Motor neuron (in vitro differentiated cells): ENCODE measurements at regions not wholly inside any gene's neighbourhood (a gene's known extent, or its start where the extent isn't known, plus 50 kb on each side); places are given as distances from the start of the nearest gene placed in this dataset.
"Not testable (repeated sequence)": the region's sequence is repeated elsewhere in the genome, so short reads cannot be mapped to it uniquely, and the experiment has no call there.

Experiments used
- ATAC-seq, 8 experiments: fragments of 200-7000 bp; cut with Tn5 transposase; replicated peaks in 6 of 8; 2 replicates each; pipeline ENCODE4 v1.8.0; 2021; ENCODE audit warnings: mild to moderate bottlenecking in 8 of 8, moderate library complexity in 8 of 8
- H3K27ac ChIP-seq, 2 donors: fragments of 250-450 bp; sonication (Bioruptor Pico); 2 replicates each; pipeline ENCODE4 v1.9.0; 2021; ENCODE audit warnings: antibody characterized with exemption in 2 of 2, mild to moderate bottlenecking in 2 of 2, moderate library complexity in 1 of 2
- H3K4me1 ChIP-seq, 2 donors: fragments of 250-450 bp; sonication (Bioruptor Pico); replicated peaks in 1 of 2; 2 replicates each; pipeline ENCODE4 v1.6.1; 2021; ENCODE audit warnings: antibody characterized with exemption in 2 of 2, mild to moderate bottlenecking in 2 of 2, moderate library complexity in 1 of 2
- H3K4me3 ChIP-seq, 5 donors: fragments of 250-450 bp; sonication (Bioruptor Pico); 2 replicates each; pipeline ENCODE4 v1.9.0; 2021; ENCODE audit warnings: antibody characterized with exemption in 5 of 5, mild to moderate bottlenecking in 5 of 5, moderate library complexity in 4 of 5
- WGBS, 10 experiments: fragments of 450-650 bp; shearing (Covaris generic); methylation state at CpG; one replicate each; pipeline ENCODE4 v1.0.0; 2022; 5-methylcytosine and 5-hydroxymethylcytosine counted together
- in situ Hi-C, 9 experiments: fragments of 400-800 bp; cut with MboI; loops; one replicate each; pipeline ENCODE4 v1.15.0; 2021; ENCODE audit warnings: low sequenced_read_pairs in 9 of 9, low pct_unique_long_range_greater_than_20kb in 2 of 9; ENCODE audit not compliant: unreplicated experiment in 9 of 9

DNA sequence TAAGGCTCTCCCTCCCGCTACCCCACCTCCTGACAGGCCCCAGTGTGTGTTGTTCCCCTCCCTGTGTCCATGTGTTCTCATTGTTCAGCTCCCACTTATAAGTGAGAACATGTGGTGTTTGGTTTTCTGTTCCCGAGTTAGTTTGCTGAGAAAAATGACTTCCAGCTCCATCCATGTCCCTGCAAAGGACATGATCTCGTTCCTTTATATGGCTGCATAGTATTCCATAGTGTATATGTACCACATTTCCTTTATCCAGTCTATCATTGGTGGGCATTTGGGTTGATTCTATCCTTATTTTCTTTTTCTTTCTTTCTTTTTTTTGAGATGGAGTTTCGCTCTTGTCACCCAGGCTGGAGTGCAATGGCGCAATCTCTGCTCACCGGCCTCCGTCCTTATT is 57.8 kb upstream of the RASSF3 start:
- 37 to 100% (median 95%) methylated on average over 1 to 6 of the region's 7 CpGs; no CpG with 5 or more reads in 1 of the 10 experiments for WGBS, 10 experiments
- not testable (repeated sequence) for H3K4me1 ChIP-seq, H3K4me3 ChIP-seq, H3K27ac ChIP-seq, ATAC-seq
- in situ Hi-C loops, result loop anchor here in 4 of 9 experiments (10.0 to 25.0 kb wide), 4 partner anchors 52 to 152 kb away; no protein-coding TSS in a partner anchor

DNA sequence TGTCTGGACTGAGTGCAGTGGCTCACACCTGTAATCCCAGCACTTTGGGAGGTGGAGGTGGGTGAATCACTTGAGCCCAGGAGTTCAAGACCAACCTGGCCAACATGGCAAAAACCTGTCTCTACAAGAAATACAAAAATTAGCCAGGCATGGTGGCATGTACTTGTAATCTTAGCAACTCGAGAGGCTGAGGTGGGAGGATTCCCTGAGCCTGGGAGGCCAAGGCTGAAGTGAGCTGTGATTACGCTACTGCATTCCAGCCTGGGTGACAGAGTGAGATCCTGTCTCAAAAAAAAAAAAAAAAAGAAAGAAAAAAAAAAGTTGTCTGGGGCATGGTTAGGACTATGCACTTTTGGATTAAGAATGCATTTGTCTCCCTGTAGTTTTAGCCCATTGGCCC is 56.6 kb upstream of the RASSF3 start:
- ATAC-seq, H3K4me1 ChIP-seq, H3K27ac ChIP-seq, H3K4me3 ChIP-seq: not testable (repeated sequence)
- 71 to 100% (median 100%) methylated on average over 1 to 2 of the region's 2 CpGs; no CpG with 5 or more reads in 3 of the 10 experiments for WGBS, 10 experiments
- in situ Hi-C loops, result loop anchor here in 4 of 9 experiments (10.0 to 25.0 kb wide), 4 partner anchors 51 to 151 kb away; no protein-coding TSS in a partner anchor

DNA sequence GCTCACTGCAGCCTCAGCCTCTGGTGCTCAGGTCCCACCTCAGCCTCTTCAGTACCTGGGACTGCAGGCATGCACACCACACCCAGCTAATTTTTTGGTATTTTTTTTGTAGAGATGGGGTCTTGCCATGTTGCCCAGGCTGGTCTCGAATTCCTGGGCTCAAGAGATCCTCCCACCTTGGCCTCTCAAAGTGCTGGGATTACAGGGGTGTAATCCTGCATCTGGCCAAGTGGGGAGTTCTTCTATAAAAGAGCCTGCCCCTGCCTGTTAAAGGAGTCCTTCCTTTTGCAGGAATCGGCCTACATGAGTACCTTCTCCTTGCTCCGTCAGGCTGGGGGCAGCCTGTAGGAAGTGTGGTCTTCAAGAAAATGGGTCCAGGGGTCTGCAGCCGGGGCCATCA is 54.1 kb upstream of the RASSF3 start:
- no peak overlapping the region for H3K27ac ChIP-seq
- H3K4me1 ChIP-seq, result peaks cover 5 to 9% of the 10 kb centered on the region in 2 donors
- WGBS, 10 experiments, result 51 to 80% (median 65%) methylated on average over 1 to 3 of the region's 4 CpGs; no CpG with 5 or more reads in 5 of the 10 experiments
- H3K4me3 ChIP-seq, result no peak overlapping the region
- ATAC-seq, result no peak
- in situ Hi-C loops, result loop anchor here in 4 of 9 experiments (10.0 to 25.0 kb wide), 4 partner anchors 49 to 149 kb away; no protein-coding TSS in a partner anchor

- ATAC-seq, result no peak
- Histone ChIP-seq H3K4me3 (no peak overlapping the region), H3K4me1 (peaks cover 5 to 11% of the 10 kb centered on the region in 2 donors), H3K27ac (no peak overlapping the region)
- 69 to 95% (median 90%) methylated on average over 2 to 7 of the region's 7 CpGs; no CpG with 5 or more reads in 4 of the 10 experiments for WGBS, 10 experiments
- in situ Hi-C loops, result loop anchor here in 4 of 9 experiments (10.0 to 25.0 kb wide), 4 partner anchors 46 to 146 kb away; no protein-coding TSS in a partner anchor
Measured at GRCh38 chr12:64558754-64559153, 51.5 kb upstream of the RASSF3 start.

DNA sequence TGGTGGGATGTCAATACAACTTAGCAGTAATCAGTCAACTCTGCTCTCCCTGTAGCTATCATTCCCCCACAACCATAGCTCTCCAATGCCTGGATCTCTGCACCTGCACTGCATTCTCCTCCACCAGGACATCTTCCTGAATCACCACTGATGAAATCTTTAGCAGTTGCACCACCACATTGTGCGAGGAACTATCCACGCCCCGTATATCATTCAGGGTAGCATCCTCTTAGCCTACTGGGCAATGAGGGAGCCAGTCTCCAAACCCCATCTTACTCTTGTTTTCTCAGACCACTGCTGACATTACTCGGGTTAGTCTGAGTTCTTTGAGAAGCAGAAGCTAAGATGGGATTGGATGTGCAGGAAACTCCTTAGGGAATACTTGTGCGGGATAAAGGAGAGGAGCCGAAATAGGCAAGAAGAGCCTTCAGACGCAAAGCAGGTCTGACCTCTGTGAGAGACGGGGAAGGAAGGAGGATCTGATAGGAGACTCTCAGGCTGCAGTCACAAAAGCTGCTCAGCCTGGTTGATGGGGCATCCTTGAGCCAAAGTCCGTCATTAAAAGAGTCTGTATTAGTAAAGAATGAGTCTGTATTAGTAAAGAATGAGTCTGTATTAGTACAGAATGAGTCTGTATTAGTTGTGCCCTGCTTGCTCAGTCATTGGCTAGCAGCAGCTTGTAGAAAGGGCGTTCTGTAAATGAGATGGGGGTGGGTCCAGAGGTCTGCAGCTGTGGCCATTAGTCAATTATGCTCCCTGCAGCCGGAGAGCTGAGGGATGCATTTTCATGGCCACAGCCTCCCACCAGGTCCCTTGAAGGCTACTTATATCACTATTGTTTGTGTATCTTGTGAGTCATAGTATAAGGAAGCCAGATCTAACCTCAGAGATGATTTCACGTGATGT is 49.6 kb upstream of the RASSF3 start:
- peaks cover 5 to 11% of the 10 kb centered on the region in 2 donors for H3K4me1 ChIP-seq
- peak; percentile 92 to 99 (median 97) for ATAC-seq
- 35 to 94% (median 66%) methylated on average over 3 to 10 of the region's 12 CpGs; no CpG with 5 or more reads in 1 of the 10 experiments for WGBS, 10 experiments
- in situ Hi-C loops, result loop anchor here in 1 of 9 experiments (25.0 kb wide), 1 partner anchor 127 kb away; no protein-coding TSS in a partner anchor
- no peak overlapping the region for H3K27ac ChIP-seq
- H3K4me3 ChIP-seq, result no peak overlapping the region
